K562 (cell line): ENCODE measurements at regions not wholly inside any gene's neighbourhood (a gene's known extent, or its start where the extent isn't known, plus 50 kb on each side); places are given as distances from the start of the nearest gene placed in this dataset.

Experiments used
- ATAC-seq: fragments of 200-7000 bp; cut with Tn5 transposase; 3 replicates; pipeline ENCODE4 v1.9.1; 2020; ENCODE audit warnings: moderate library complexity
- BruUV-seq: library from RNA; stranded (reverse); fragments of 400-500 nt; replicated peaks from 2 replicates; lab custom pipeline; 2021; lab: Mats Ljungman, UMichigan
- CTCF ChIA-PET: fragments of 300-600 bp; formaldehyde crosslinking; extraction: SDS; loops from one replicate; lab custom pipeline; 2021; ENCODE audit warnings: low intra/inter-chr PET ratio; lab: Yijun Ruan, JAX
- POLR2A ChIA-PET: fragments of 300-600, 350-650 bp; sonication (Branson Sonifier 250); formaldehyde crosslinking; extraction: SDS; loops from one replicate; lab custom pipeline; 2021; ENCODE audit warnings: antibody characterized with exemption, inconsistent platforms; lab: Yijun Ruan, JAX
- DNase-seq, 4 experiments: peaks; one replicate each; pipeline versions ENCODE4 v3.0.0 to v3.0.0-alpha.2; 2011 to 2018; ENCODE audit warnings: low spot score in 3 of 4, mixed read lengths in 3 of 4; ENCODE audit errors: extremely low read depth in 1 of 4
- FAIRE-seq: peaks from 2 replicates; lab custom pipeline; 2011; peaks lifted over from hg19 to GRCh38; lab: Jason Lieb, UNC
- H2AFZ ChIP-seq: 2 replicates; pipeline ENCODE4 v1.6.0; 2011; ENCODE audit warnings: low read depth, low read length, control low read depth, inconsistent platforms
- H3K27ac ChIP-seq: fragments of 200-600 bp; 3 replicates; pipeline ENCODE4 v1.8.0; 2011; ENCODE audit warnings: low read depth, mild to moderate bottlenecking, control low read depth, inconsistent platforms, low read length, moderate library complexity, mixed read lengths; ENCODE audit errors: extremely low read depth
- H3K27me3 ChIP-seq, 2 experiments: fragments of 300-600 bp in 1 of 2; 2 replicates in 1 of 2; 3 replicates in 1 of 2; pipeline versions ENCODE4 v1.6.0 to v1.8.0; 2011; ENCODE audit warnings: inconsistent platforms in 2 of 2, low read length in 2 of 2, mild to moderate bottlenecking in 1 of 2, mixed read lengths in 1 of 2, moderate library complexity in 1 of 2; ENCODE audit not compliant: control insufficient read depth in 2 of 2, insufficient read depth in 2 of 2
- H3K36me3 ChIP-seq: fragments of 300-600 bp; 3 replicates; pipeline ENCODE4 v1.8.0; 2011; ENCODE audit warnings: mild to moderate bottlenecking, low read length, inconsistent platforms; ENCODE audit not compliant: control insufficient read depth, insufficient read depth
- H3K4me1 ChIP-seq, 2 experiments: fragments of 200-600 bp in 1 of 2; replicated peaks in 1 of 2; 2 replicates in 1 of 2; 3 replicates in 1 of 2; pipeline versions ENCODE4 v1.5.1 to v1.8.0; 2011; ENCODE audit warnings: inconsistent platforms in 2 of 2, low read length in 2 of 2, mild to moderate bottlenecking in 1 of 2, mixed read lengths in 1 of 2, moderate library complexity in 1 of 2; ENCODE audit not compliant: control insufficient read depth in 2 of 2, insufficient read depth in 2 of 2
- H3K4me2 ChIP-seq: 2 replicates; pipeline ENCODE4 v1.6.1; 2011; ENCODE audit warnings: low read length, control low read depth, inconsistent platforms, mixed read lengths; ENCODE audit not compliant: insufficient read depth
- H3K4me3 ChIP-seq: fragments of 200-600 bp; sonication (generic), shearing (Covaris generic); 2 replicates; pipeline ENCODE4 v1.5.1; 2016; ENCODE audit warnings: control low read depth, inconsistent platforms
- H3K79me2 ChIP-seq: fragments of 200-600 bp; 3 replicates; pipeline ENCODE4 v1.8.0; 2011; ENCODE audit warnings: low read length, inconsistent platforms; ENCODE audit not compliant: control insufficient read depth, insufficient read depth
- H3K9ac ChIP-seq, 2 experiments: 2 replicates each; pipeline versions ENCODE4 v1.6.0 to v1.6.1; 2011; ENCODE audit warnings: low read depth in 2 of 2, low read length in 2 of 2, control low read depth in 1 of 2, inconsistent platforms in 1 of 2, mild to moderate bottlenecking in 1 of 2, mixed read lengths in 1 of 2; ENCODE audit not compliant: insufficient read depth in 1 of 2
- H3K9me1 ChIP-seq: one replicate; pipeline ENCODE4 v1.6.0; 2011; ENCODE audit warnings: inconsistent platforms, mild to moderate bottlenecking, low read length, moderate library complexity; ENCODE audit not compliant: control insufficient read depth, insufficient read depth
- H3K9me3 ChIP-seq: replicated peaks from 2 replicates; pipeline ENCODE4 v1.5.1; 2011; ENCODE audit warnings: low read depth, low read length, inconsistent platforms; ENCODE audit not compliant: control insufficient read depth, insufficient read depth
- H4K20me1 ChIP-seq: replicated peaks from 2 replicates; pipeline ENCODE4 v1.6.1; 2011; ENCODE audit warnings: low read length, inconsistent platforms, mixed read lengths; ENCODE audit not compliant: control insufficient read depth, insufficient read depth
- CBX8 ChIP-seq: fragments of 200-600 bp; sonication (generic); IDR thresholded peaks from 2 replicates; pipeline ENCODE4 v1.6.1; 2012; ENCODE audit warnings: borderline replicate concordance, mixed run types, low read depth, mild to moderate bottlenecking, moderate library complexity, mixed read lengths, low read length, control low read depth, inconsistent platforms; ENCODE audit not compliant: poor library complexity, severe bottlenecking; ENCODE audit errors: extremely low read depth
- JUN ChIP-seq, 2 experiments: sonication (generic) in 1 of 2; formaldehyde crosslinking in 1 of 2; IDR thresholded peaks; 2 replicates each; pipeline versions ENCODE4 v1.6.1 to v1.8.0; 2012 to 2022; ENCODE audit warnings: borderline replicate concordance in 2 of 2, mild to moderate bottlenecking in 2 of 2, improper control_type of control experiment in 1 of 2, low read depth in 1 of 2, low read length in 1 of 2, missing genetic modification reagents in 1 of 2
- NELFE ChIP-seq: IDR thresholded peaks from 2 replicates; pipeline ENCODE4 v1.6.1; 2011; ENCODE audit warnings: mild to moderate bottlenecking; ENCODE audit not compliant: insufficient read depth, insufficient read length
- POLR3G ChIP-seq: IDR thresholded peaks from 2 replicates; pipeline ENCODE4 v1.6.1; 2011; ENCODE audit not compliant: insufficient read length, insufficient replicate concordance; ENCODE audit errors: extremely low read depth
- PREB ChIP-seq: sonication (generic); formaldehyde crosslinking; IDR thresholded peaks from 2 replicates; pipeline ENCODE4 v1.8.1; 2023; ENCODE audit warnings: mild to moderate bottlenecking, missing genetic modification reagents
- ZFP36 ChIP-seq: fragments of 150-350 bp; IDR thresholded peaks from 2 replicates; pipeline ENCODE4 v1.6.1; 2018; ENCODE audit warnings: low read length, low read depth; ENCODE audit not compliant: partially characterized antibody
- ZNF175 ChIP-seq: fragments of 200-800 bp; sonication (Bioruptor generic); IDR thresholded peaks from 2 replicates; pipeline ENCODE4 v1.6.1; 2016; ENCODE audit warnings: low read depth, mild to moderate bottlenecking, missing genetic modification characterization, missing compliant biosample characterization
- ZNF24 ChIP-seq: fragments of 450-650 bp; IDR thresholded peaks from 2 replicates; pipeline ENCODE4 v1.6.1; 2016
- ZNF699 ChIP-seq: fragments of 250-450 bp; sonication (Bioruptor Pico); IDR thresholded peaks from 2 replicates; pipeline ENCODE4 v1.8.0; 2021; ENCODE audit warnings: mild to moderate bottlenecking, moderate library complexity; ENCODE audit not compliant: insufficient replicate concordance
- ZNF79 ChIP-seq: fragments of 250-450 bp; sonication (Bioruptor Pico); IDR thresholded peaks from 2 replicates; pipeline ENCODE4 v1.4.0; 2020; ENCODE audit warnings: low read depth, mild to moderate bottlenecking, moderate library complexity
- ZSCAN32 ChIP-seq: fragments of 450-650 bp; formaldehyde crosslinking; IDR thresholded peaks from 2 replicates; pipeline ENCODE4 v1.4.0; 2020; ENCODE audit warnings: mild to moderate bottlenecking, moderate library complexity
- WGBS: fragments of 100-300 bp; shearing (Covaris generic); methylation state at CpG from one replicate; pipeline ENCODE4 v1.1.6; 2016; ENCODE audit warnings: low coverage, mixed read lengths; ENCODE audit not compliant: insufficient coverage; ENCODE audit errors: missing lambda C conversion rate; 5-methylcytosine and 5-hydroxymethylcytosine counted together
- in situ Hi-C: fragments of 300-500 bp; cut with MboI; formaldehyde crosslinking; loops from 4 replicates; pipeline ENCODE4 v1.15.0; 2018; ENCODE audit warnings: inconsistent platforms, mixed read lengths
- intact Hi-C: fragments of 100-400 bp; cut with micrococcal nuclease; formaldehyde crosslinking; loops from 2 replicates; pipeline ENCODE4 v1.14.2; 2022
- TF ChIP-seq, protein P1 (sequence below): fragments of 250-450 bp; sonication (Bioruptor Pico); IDR thresholded peaks from 2 replicates; pipeline ENCODE4 v1.8.0; 2021; ENCODE audit warnings: moderate library complexity, mild to moderate bottlenecking, inconsistent platforms

GRCh38 chr6:89028774-89029173 lies 51.8 kb upstream of the PNRC1 start:
- TF ChIP-seq ZNF79 (CRISPR knock-in tag) = no peak
- TF ChIP-seq JUN (IDR thresholded peaks at IDR 0.05; ENCODE audit: borderline replicate concordance, low read depth, low read length) = no peak
- TF ChIP-seq JUN (CRISPR knock-in tag; IDR thresholded peaks at IDR 0.05; ENCODE audit: borderline replicate concordance) = no peak
- TF ChIP-seq POLR3G = no peak
- TF ChIP-seq CBX8 = peak; percentile 96
- TF ChIP-seq ZFP36 = peak; percentile 21
- FAIRE-seq (no peak), ATAC-seq (no peak), DNase-seq (no peak)
- H3K36me3 ChIP-seq = no peaks in the 10 kb centered on the region
- no peak overlapping the region for H3K27ac ChIP-seq
- in situ Hi-C loops = no loop called here
- H4K20me1 ChIP-seq = no peaks in the 10 kb centered on the region
- H3K9me1 ChIP-seq = no peaks in the 10 kb centered on the region
- H3K9me3 ChIP-seq = no peaks in the 10 kb centered on the region
- POLR2A ChIA-PET = no interaction called here
- BruUV-seq = no TSS peak
- intact Hi-C loops = no loop called here
- no peak overlapping the region for H3K4me3 ChIP-seq
- WGBS = 17% methylated on average over 6 of the region's 6 CpGs
- peaks cover 5 to 14% of the 10 kb centered on the region in 2 experiments; a peak in 4 of 5 replicates for H3K27me3 ChIP-seq
- CTCF ChIA-PET = no interaction called here
- no peaks in the 10 kb centered on the region for H3K79me2 ChIP-seq
- no peaks in the 10 kb centered on the region for H3K4me1 ChIP-seq
- no peak overlapping the region for H3K9ac ChIP-seq
- H2AFZ ChIP-seq = no peak overlapping the region
- H3K4me2 ChIP-seq = no peak overlapping the region

- Histone ChIP-seq H3K4me2 (no peak overlapping the region), H3K9me3 (no peaks in the 10 kb centered on the region), H2AFZ (no peak overlapping the region), H3K9ac (no peak overlapping the region), H4K20me1 (no peaks in the 10 kb centered on the region), H3K79me2 (no peaks in the 10 kb centered on the region), H3K4me3 (no peak overlapping the region), H3K36me3 (no peaks in the 10 kb centered on the region), H3K27me3 (peaks cover 5 to 21% of the 10 kb centered on the region in 2 experiments; a peak in 4 of 5 replicates), H3K9me1 (no peaks in the 10 kb centered on the region), H3K4me1 (no peaks in the 10 kb centered on the region), H3K27ac (no peak overlapping the region)
- no TSS peak for BruUV-seq
- ATAC-seq (no peak), FAIRE-seq (no peak), DNase-seq (no peak)
- TF ChIP-seq ZSCAN32 (no peak), ZNF699 (no peak), ZNF175 (no peak), PREB (CRISPR knock-in tag) (no peak), ZNF24 (no peak), NELFE (no peak)
- TF ChIP-seq, protein P1, sequence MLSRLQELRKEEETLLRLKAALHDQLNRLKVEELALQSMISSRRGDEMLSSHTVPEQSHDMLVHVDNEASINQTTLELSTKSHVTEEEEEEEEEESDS = no peak
- CTCF ChIA-PET = no interaction called here
- in situ Hi-C loops = no loop called here
- intact Hi-C loops = no loop called here
- WGBS = 3% methylated on average over 2 of the region's 2 CpGs
- POLR2A ChIA-PET = interaction anchor here (0.8 kb wide), 1 partner anchor 8 kb away, joined by 3 read pairs; no protein-coding TSS in a partner anchor
Observed at GRCh38 chr6:89027756-89028155, 52.8 kb upstream of the PNRC1 start.
